ENCODE measurements at regions not wholly inside any gene's neighbourhood (a gene's known extent, or its start where the extent isn't known, plus 50 kb on each side); places are given as distances from the start of the nearest gene placed in this dataset.

DNA sequence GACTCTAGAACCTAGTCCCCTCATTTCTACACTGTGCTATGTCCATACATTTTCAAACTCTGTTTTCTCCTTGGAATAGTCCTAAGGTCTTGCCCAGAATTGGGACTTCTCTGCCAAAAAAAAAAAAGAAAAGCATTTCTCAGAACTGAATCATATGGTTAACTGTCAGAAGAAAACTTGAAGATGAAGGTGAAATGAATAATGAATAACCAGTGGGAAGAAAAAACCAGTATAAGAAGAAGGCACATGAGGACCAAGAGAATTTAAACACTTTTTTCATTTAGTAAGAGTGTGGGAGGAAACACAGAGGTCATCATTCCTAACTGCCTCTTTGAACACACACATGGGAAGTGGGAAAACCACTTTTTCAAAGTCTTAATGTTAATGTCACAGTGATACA is 197.7 kb downstream of the PRELID2 start:
- no peak overlapping the region for H3K4me3 Mint-ChIP-seq (ENCODE audit: unreplicated experiment)
- H3K36me3 Mint-ChIP-seq (ENCODE audit: unreplicated experiment), result no peaks in the 10 kb centered on the region
- H3K9me3 Mint-ChIP-seq (ENCODE audit: unreplicated experiment), result peaks cover 5% of the 10 kb centered on the region
- no peaks in the 10 kb centered on the region for H3K4me1 Mint-ChIP-seq (ENCODE audit: unreplicated experiment)
- no peak for DNase-seq (ENCODE audit: extremely low spot score, unreplicated experiment)
- H3K27ac Mint-ChIP-seq (ENCODE audit: unreplicated experiment), result no peak overlapping the region
- H3K27me3 Mint-ChIP-seq (ENCODE audit: unreplicated experiment), result no peaks in the 10 kb centered on the region
- TF ChIP-seq, protein P1, sequence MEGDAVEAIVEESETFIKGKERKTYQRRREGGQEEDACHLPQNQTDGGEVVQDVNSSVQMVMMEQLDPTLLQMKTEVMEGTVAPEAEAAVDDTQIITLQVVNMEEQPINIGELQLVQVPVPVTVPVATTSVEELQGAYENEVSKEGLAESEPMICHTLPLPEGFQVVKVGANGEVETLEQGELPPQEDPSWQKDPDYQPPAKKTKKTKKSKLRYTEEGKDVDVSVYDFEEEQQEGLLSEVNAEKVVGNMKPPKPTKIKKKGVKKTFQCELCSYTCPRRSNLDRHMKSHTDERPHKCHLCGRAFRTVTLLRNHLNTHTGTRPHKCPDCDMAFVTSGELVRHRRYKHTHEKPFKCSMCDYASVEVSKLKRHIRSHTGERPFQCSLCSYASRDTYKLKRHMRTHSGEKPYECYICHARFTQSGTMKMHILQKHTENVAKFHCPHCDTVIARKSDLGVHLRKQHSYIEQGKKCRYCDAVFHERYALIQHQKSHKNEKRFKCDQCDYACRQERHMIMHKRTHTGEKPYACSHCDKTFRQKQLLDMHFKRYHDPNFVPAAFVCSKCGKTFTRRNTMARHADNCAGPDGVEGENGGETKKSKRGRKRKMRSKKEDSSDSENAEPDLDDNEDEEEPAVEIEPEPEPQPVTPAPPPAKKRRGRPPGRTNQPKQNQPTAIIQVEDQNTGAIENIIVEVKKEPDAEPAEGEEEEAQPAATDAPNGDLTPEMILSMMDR (IDR thresholded peaks at IDR 0.05), result no peak

DNA sequence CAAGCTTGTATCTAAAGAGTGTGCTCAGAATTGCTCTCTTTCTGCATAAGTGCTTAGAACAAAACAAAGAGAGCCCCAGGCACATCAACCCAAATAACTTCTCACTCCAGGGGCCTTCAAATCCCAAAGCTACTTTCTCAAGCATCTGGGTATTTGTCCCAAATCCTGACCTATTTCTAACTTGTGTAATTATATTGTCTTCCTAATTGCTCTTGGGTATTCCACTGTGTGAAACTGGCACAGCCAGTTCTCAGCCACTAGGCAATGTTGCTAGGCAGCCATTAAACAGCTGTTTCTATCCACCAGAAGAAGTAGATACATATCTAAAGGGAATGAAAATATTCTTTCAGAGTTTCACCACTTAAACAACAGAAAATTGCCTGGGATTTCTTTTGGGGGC is 198.8 kb downstream of the PRELID2 start:
- Mint-ChIP-seq H3K9me3 (ENCODE audit: unreplicated experiment) (peaks cover 5% of the 10 kb centered on the region), H3K36me3 (ENCODE audit: unreplicated experiment) (no peaks in the 10 kb centered on the region), H3K27me3 (ENCODE audit: unreplicated experiment) (no peaks in the 10 kb centered on the region), H3K4me3 (ENCODE audit: unreplicated experiment) (no peak overlapping the region), H3K27ac (ENCODE audit: unreplicated experiment) (no peak overlapping the region), H3K4me1 (ENCODE audit: unreplicated experiment) (no peaks in the 10 kb centered on the region)
- TF ChIP-seq, protein P1 (IDR thresholded peaks at IDR 0.05), result no peak
- DNase-seq (ENCODE audit: extremely low spot score, unreplicated experiment), result no peak

DNA sequence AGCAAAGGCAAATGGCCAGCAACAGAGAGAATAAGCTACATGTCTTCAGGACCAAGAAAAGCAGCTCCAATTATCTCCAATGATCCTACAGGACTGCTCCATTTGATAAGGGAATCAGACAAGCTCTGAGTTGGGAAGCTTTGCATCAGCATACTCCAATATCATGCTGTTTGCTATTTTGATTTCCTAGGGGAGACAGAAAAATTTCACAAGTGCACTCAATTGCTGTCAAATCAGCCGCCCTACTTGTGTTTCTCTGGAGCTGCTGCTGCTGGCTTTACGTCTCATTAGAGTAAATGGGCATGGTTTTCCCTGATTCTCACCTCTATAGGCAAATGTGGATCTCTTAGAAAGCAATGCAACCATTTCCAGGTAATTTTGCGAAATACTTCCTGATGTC is 201.7 kb downstream of the PRELID2 start:
- H3K4me1 Mint-ChIP-seq (ENCODE audit: unreplicated experiment), result no peaks in the 10 kb centered on the region
- H3K27me3 Mint-ChIP-seq (ENCODE audit: unreplicated experiment), result no peaks in the 10 kb centered on the region
- H3K4me3 Mint-ChIP-seq (ENCODE audit: unreplicated experiment), result no peak overlapping the region
- no peaks in the 10 kb centered on the region for H3K9me3 Mint-ChIP-seq (ENCODE audit: unreplicated experiment)
- H3K36me3 Mint-ChIP-seq (ENCODE audit: unreplicated experiment), result no peaks in the 10 kb centered on the region
- DNase-seq (ENCODE audit: extremely low spot score, unreplicated experiment), result no peak
- H3K27ac Mint-ChIP-seq (ENCODE audit: unreplicated experiment), result no peak overlapping the region
- TF ChIP-seq, protein P1 (IDR thresholded peaks at IDR 0.05), result no peak

DNA sequence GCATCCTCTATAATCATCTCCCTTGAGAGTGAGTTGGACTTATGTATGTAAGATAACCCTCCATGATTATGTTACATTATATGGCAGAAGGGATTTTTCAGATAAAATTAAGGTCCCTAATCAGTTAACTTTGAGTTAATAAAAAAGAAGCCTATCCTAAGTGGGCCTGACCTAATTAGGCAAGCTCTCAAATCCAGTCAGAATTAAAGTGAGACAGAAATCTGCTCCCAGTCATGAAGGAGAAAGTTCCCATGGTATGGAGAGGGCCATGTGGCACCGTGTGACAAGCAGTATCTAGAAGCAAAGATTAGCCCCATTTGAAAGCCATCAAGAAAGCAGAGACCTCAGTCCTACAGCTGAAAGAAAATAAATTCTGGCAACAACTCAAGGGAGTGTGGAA is 202.4 kb downstream of the PRELID2 start:
- no peaks in the 10 kb centered on the region for H3K9me3 Mint-ChIP-seq (ENCODE audit: unreplicated experiment)
- TF ChIP-seq, protein P1 (IDR thresholded peaks at IDR 0.05), result no peak
- no peaks in the 10 kb centered on the region for H3K27me3 Mint-ChIP-seq (ENCODE audit: unreplicated experiment)
- no peak overlapping the region for H3K4me3 Mint-ChIP-seq (ENCODE audit: unreplicated experiment)
- no peak for DNase-seq (ENCODE audit: extremely low spot score, unreplicated experiment)
- H3K27ac Mint-ChIP-seq (ENCODE audit: unreplicated experiment), result no peak overlapping the region
- no peaks in the 10 kb centered on the region for H3K36me3 Mint-ChIP-seq (ENCODE audit: unreplicated experiment)
- H3K4me1 Mint-ChIP-seq (ENCODE audit: unreplicated experiment), result no peaks in the 10 kb centered on the region

DNA sequence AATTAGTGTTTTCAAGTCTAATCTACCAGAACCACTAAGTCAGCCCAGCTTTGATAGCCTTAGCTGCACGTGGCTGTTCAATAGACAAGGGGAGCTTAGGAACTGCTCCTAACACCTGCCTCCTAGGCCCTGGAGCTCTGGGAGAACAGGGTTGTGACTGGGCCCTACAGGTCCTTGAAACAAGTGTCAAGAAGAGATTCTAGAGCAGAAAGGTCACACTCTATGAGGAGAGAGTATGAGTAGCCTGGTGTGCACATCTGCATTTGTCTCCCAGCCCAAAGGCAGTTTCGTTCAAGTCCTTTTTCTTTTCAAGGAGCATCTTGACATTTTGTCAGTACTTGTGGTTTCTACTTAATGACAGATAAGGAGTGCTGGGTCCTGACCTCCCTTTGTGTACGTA is 206.1 kb downstream of the PRELID2 start:
- Mint-ChIP-seq H3K27me3 (ENCODE audit: unreplicated experiment) (no peaks in the 10 kb centered on the region), H3K36me3 (ENCODE audit: unreplicated experiment) (no peaks in the 10 kb centered on the region), H3K4me1 (ENCODE audit: unreplicated experiment) (no peaks in the 10 kb centered on the region), H3K27ac (ENCODE audit: unreplicated experiment) (no peak overlapping the region), H3K9me3 (ENCODE audit: unreplicated experiment) (no peaks in the 10 kb centered on the region), H3K4me3 (ENCODE audit: unreplicated experiment) (no peak overlapping the region)
- TF ChIP-seq, protein P1 (IDR thresholded peaks at IDR 0.05), result no peak
- DNase-seq (ENCODE audit: extremely low spot score, unreplicated experiment), result no peak
